ENCODE measurements at regions not wholly inside any gene's neighbourhood (a gene's known extent, or its start where the extent isn't known, plus 50 kb on each side); places are given as distances from the start of the nearest gene placed in this dataset.

GRCh38 chr11:39304586-39304985 is 2154.9 kb downstream of the LRRC4C start:
- DNase-seq (ENCODE audit: low read depth in 4 of 4, low spot score in 1 of 4) = no peak

GRCh38 chr11:39294648-39295047 is 2164.8 kb downstream of the LRRC4C start:
- no peak for DNase-seq (ENCODE audit: low read depth in 4 of 4, low spot score in 1 of 4)

GRCh38 chr11:39288011-39288410 is 2171.4 kb downstream of the LRRC4C start:
- DNase-seq (ENCODE audit: low read depth in 4 of 4, low spot score in 1 of 4) = no peak

- DNase-seq (ENCODE audit: low read depth in 4 of 4, low spot score in 1 of 4) = no peak
Measured at GRCh38 chr11:39268176-39268690, 2191.2 kb downstream of the LRRC4C start.

GRCh38 chr11:39255648-39256047 is 2203.8 kb downstream of the LRRC4C start:
- no peak for DNase-seq (ENCODE audit: low read depth in 4 of 4, low spot score in 1 of 4)

GRCh38 chr11:39249566-39250365 is 2209.7 kb downstream of the LRRC4C start:
- no peak for DNase-seq (ENCODE audit: low read depth in 4 of 4, low spot score in 1 of 4)

GRCh38 chr11:39247570-39248137 is 2211.8 kb downstream of the LRRC4C start:
- DNase-seq (ENCODE audit: low read depth in 4 of 4, low spot score in 1 of 4) = no peak

GRCh38 chr11:39239553-39239952 is 2219.9 kb downstream of the LRRC4C start:
- DNase-seq (ENCODE audit: low read depth in 4 of 4, low spot score in 1 of 4) = no peak

- no peak for DNase-seq (ENCODE audit: low read depth in 4 of 4, low spot score in 1 of 4)
Measured at GRCh38 chr11:39236916-39237315, 2222.5 kb downstream of the LRRC4C start.

- no peak for DNase-seq (ENCODE audit: low read depth in 4 of 4, low spot score in 1 of 4)
Measured at GRCh38 chr11:39221550-39222138, 2237.8 kb downstream of the LRRC4C start.

GRCh38 chr11:39220501-39221230 is 2238.8 kb downstream of the LRRC4C start:
- no peak for DNase-seq (ENCODE audit: low read depth in 4 of 4, low spot score in 1 of 4)

- no peak for DNase-seq (ENCODE audit: low read depth in 4 of 4, low spot score in 1 of 4)
Measured at GRCh38 chr11:39220069-39220468, 2239.4 kb downstream of the LRRC4C start.

GRCh38 chr11:39209981-39210380 is 2249.5 kb downstream of the LRRC4C start:
- no peak for DNase-seq (ENCODE audit: low read depth in 4 of 4, low spot score in 1 of 4)

GRCh38 chr11:39205236-39205995 is 2254.0 kb downstream of the LRRC4C start:
- no peak for DNase-seq (ENCODE audit: low read depth in 4 of 4, low spot score in 1 of 4)

- DNase-seq (ENCODE audit: low read depth in 4 of 4, low spot score in 1 of 4) = no peak
Measured at GRCh38 chr11:39192671-39193070, 2266.8 kb downstream of the LRRC4C start.

GRCh38 chr11:39190751-39191150 is 2268.7 kb downstream of the LRRC4C start:
- DNase-seq (ENCODE audit: low read depth in 4 of 4, low spot score in 1 of 4) = no peak

- DNase-seq (ENCODE audit: low read depth in 4 of 4, low spot score in 1 of 4) = no peak
Measured at GRCh38 chr11:39177678-39178077, 2281.8 kb downstream of the LRRC4C start.

GRCh38 chr11:39174965-39175364 is 2284.5 kb downstream of the LRRC4C start:
- no peak for DNase-seq (ENCODE audit: low read depth in 4 of 4, low spot score in 1 of 4)

- no peak for DNase-seq (ENCODE audit: low read depth in 4 of 4, low spot score in 1 of 4)
Measured at GRCh38 chr11:39174196-39174595, 2285.3 kb downstream of the LRRC4C start.

GRCh38 chr11:39165021-39165420 is 2294.4 kb downstream of the LRRC4C start:
- DNase-seq (ENCODE audit: low read depth in 4 of 4, low spot score in 1 of 4) = no peak

GRCh38 chr11:39149214-39149613 is 2310.2 kb downstream of the LRRC4C start:
- no peak for DNase-seq (ENCODE audit: low read depth in 4 of 4, low spot score in 1 of 4)

Measured in stimulated activated CD4-positive, alpha-beta T cell treated with anti-CD3 and anti-CD28 coated beads, Interleukin-1b, Interleukin-23, amount 100 ng/mL, for 24 hours (primary cell).